Natural killer cell (primary cell): ENCODE measurements at regions not wholly inside any gene's neighbourhood (a gene's known extent, or its start where the extent isn't known, plus 50 kb on each side); places are given as distances from the start of the nearest gene placed in this dataset.

Experiments used
- ATAC-seq, 3 donors: fragments of 150-1000 bp in 2 of 3; fragments of 200-7000 bp in 1 of 3; cut with Tn5 transposase; 1 replicate in 1 of 3; 2 replicates in 2 of 3; pipeline ENCODE4 v1.10.0; 2021; ENCODE audit warnings: mild to moderate bottlenecking in 2 of 3, moderate library complexity in 2 of 3
- DNase-seq, 2 donors: peaks; one replicate each; pipeline versions ENCODE4 v3.0.0 to v3.0.0-alpha.2; 2013 to 2021; ENCODE audit warnings: mixed read lengths in 1 of 2
- H3K27ac ChIP-seq: one replicate; pipeline ENCODE4 v1.5.1; 2013; ENCODE audit warnings: mild to moderate bottlenecking, low read length
- H3K27me3 ChIP-seq: one replicate; pipeline ENCODE4 v1.6.1; 2013; ENCODE audit warnings: low read length; ENCODE audit not compliant: control insufficient read depth, insufficient read depth
- H3K36me3 ChIP-seq: one replicate; pipeline ENCODE4 v1.6.1; 2013; ENCODE audit warnings: low read length; ENCODE audit not compliant: control insufficient read depth, insufficient read depth
- H3K4me1 ChIP-seq: one replicate; pipeline ENCODE4 v1.6.1; 2013; ENCODE audit warnings: low read length; ENCODE audit not compliant: control insufficient read depth, insufficient read depth
- H3K4me3 ChIP-seq: one replicate; pipeline ENCODE4 v1.5.1; 2013; ENCODE audit warnings: low read length
- H3K9me3 ChIP-seq: one replicate; pipeline ENCODE4 v1.6.1; 2013; ENCODE audit warnings: low read length; ENCODE audit not compliant: control insufficient read depth, insufficient read depth
- H3K27ac Mint-ChIP-seq, 2 donors: one replicate each; pipeline ENCODE4 v1.8.0; 2022; ENCODE audit warnings: mild to moderate bottlenecking in 2 of 2, mixed read lengths in 2 of 2, moderate library complexity in 1 of 2
- H3K27me3 Mint-ChIP-seq, 2 donors: one replicate each; pipeline ENCODE4 v1.8.0; 2022; ENCODE audit warnings: low read depth in 2 of 2, mixed read lengths in 2 of 2
- H3K36me3 Mint-ChIP-seq: one replicate; pipeline ENCODE4 v1.8.0; 2022; ENCODE audit warnings: mixed read lengths
- H3K4me1 Mint-ChIP-seq, 2 donors: one replicate each; pipeline ENCODE4 v1.8.0; 2022; ENCODE audit warnings: mixed read lengths in 2 of 2
- H3K4me3 Mint-ChIP-seq: one replicate; pipeline ENCODE4 v1.8.0; 2022; ENCODE audit warnings: mild to moderate bottlenecking, moderate library complexity, mixed read lengths
- H3K9me3 Mint-ChIP-seq, 2 donors: one replicate each; pipeline ENCODE4 v1.8.0; 2022; ENCODE audit warnings: mixed read lengths in 2 of 2
- whole genome bisulfite sequencing: methylation state at CpG from one replicate; pipeline ENCODE4 v1.1.7; 2013; ENCODE audit warnings: missing lambda C conversion rate; ENCODE audit not compliant: insufficient coverage; 5-methylcytosine and 5-hydroxymethylcytosine counted together
- intact Hi-C: fragments of 100-400 bp; cut with micrococcal nuclease; formaldehyde crosslinking; loops from one replicate; pipeline ENCODE4 v1.14.2; 2022
- TF ChIP-seq, protein P1 (sequence below): fragments of 200-600 bp; IDR thresholded peaks from one replicate; pipeline ENCODE4 v1.8.0; 2022; ENCODE audit warnings: antibody characterized with exemption

DNA sequence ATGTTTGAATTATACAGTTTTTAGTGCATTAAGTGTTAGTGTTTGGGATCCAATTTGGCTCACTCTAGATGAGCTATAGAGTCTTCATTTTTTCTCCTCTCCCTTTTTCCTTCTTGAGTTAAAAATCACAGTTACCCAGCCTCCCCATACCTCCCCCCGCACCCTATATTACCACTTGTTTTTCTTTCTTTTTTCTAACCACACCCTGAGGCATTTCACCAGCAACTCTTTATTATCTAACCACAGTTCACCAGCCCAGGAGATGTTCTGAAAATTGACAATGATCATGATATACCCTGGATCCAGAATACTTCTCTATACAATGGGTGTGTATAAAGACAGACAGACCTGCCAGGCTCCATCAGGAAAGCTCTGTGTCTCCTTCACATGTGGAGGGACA lies 86.5 kb upstream of the UBL3 start:
- Mint-ChIP-seq H3K4me1 (peaks cover 24 to 27% of the 10 kb centered on the region in 2 donors), H3K27me3 (peaks cover under 1 to 19% of the 10 kb centered on the region in 2 donors)
- no peak for ATAC-seq

DNA sequence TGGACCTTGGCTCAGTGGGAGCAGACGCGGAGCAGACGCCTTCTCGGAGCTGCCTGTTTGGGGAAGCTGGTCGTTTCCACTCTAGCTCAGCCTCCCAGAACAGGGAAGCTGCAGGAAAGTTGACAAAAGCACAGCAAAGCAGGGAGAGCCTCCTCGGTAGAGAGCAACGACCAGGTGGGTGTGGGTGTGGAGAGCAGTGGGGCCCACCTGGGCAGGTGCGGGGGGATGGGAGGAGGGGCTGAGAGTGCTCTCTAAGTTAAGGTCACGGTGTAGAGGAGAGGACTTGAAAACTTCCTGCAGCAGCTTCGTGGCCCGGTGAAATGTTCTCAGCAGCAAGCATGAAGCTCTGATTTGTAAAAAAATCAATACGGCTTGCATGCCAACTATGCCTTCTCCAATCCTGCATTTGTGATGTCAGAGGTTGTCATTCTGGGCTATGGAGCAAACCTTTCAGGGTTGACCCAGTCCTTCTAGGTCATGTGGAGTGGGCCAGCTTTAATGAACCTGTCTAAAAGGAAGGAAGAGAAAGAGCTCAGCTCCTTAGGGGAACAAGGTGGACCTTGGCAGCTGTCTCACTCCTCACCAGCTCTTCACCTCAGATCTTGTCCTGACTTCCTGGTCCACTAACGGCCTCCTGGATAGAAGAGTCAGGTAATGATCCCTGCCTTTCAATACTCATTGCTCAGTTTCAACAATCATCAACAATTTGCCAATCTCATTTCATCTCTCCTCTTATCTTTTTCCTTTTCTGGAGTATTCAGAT lies 85.8 kb upstream of the UBL3 start:
- Histone ChIP-seq H3K4me1 (peaks cover 24% of the 10 kb centered on the region), H3K36me3 (no peaks in the 10 kb centered on the region), H3K4me3 (no peak overlapping the region), H3K9me3 (no peaks in the 10 kb centered on the region), H3K27me3 (no peaks in the 10 kb centered on the region), H3K27ac (no peak overlapping the region)
- no peaks in the 10 kb centered on the region for H3K9me3 Mint-ChIP-seq
- ATAC-seq (peak in 2 of 3 donors; percentile 4 to 47), DNase-seq (peak in 1 of 2 donors; percentile 50)
- intact Hi-C loops: no loop called here
- H3K27ac Mint-ChIP-seq: peak overlapping the region in 1 of 2 donors; percentile 68
- peaks cover 8 to 19% of the 10 kb centered on the region in 2 donors for H3K27me3 Mint-ChIP-seq
- H3K4me1 Mint-ChIP-seq: peaks cover 24 to 27% of the 10 kb centered on the region in 2 donors
- H3K36me3 Mint-ChIP-seq: no peaks in the 10 kb centered on the region
- WGBS: 11% methylated on average over 13 of the region's 13 CpGs
- TF ChIP-seq, protein P1, sequence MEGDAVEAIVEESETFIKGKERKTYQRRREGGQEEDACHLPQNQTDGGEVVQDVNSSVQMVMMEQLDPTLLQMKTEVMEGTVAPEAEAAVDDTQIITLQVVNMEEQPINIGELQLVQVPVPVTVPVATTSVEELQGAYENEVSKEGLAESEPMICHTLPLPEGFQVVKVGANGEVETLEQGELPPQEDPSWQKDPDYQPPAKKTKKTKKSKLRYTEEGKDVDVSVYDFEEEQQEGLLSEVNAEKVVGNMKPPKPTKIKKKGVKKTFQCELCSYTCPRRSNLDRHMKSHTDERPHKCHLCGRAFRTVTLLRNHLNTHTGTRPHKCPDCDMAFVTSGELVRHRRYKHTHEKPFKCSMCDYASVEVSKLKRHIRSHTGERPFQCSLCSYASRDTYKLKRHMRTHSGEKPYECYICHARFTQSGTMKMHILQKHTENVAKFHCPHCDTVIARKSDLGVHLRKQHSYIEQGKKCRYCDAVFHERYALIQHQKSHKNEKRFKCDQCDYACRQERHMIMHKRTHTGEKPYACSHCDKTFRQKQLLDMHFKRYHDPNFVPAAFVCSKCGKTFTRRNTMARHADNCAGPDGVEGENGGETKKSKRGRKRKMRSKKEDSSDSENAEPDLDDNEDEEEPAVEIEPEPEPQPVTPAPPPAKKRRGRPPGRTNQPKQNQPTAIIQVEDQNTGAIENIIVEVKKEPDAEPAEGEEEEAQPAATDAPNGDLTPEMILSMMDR: no peak
- peak overlapping the region; percentile 74 for H3K4me3 Mint-ChIP-seq

More for the DNA sequence above, 86.5 kb upstream of the UBL3 start:
- 42% methylated on average over 1 of the region's 1 CpG for WGBS
- Histone ChIP-seq H3K36me3 (no peaks in the 10 kb centered on the region), H3K4me3 (no peak overlapping the region), H3K9me3 (no peaks in the 10 kb centered on the region), H3K27me3 (no peaks in the 10 kb centered on the region), H3K27ac (no peak overlapping the region), H3K4me1 (peaks cover 24% of the 10 kb centered on the region)
- Mint-ChIP-seq H3K36me3 (no peaks in the 10 kb centered on the region), H3K27ac (peak overlapping the region in 1 of 2 donors; percentile 21), H3K4me3 (peak overlapping the region; percentile 17), H3K9me3 (no peaks in the 10 kb centered on the region)
- intact Hi-C loops: no loop called here
- peak in 1 of 2 donors; percentile 42 for DNase-seq
- TF ChIP-seq, protein P1: no peak

DNA sequence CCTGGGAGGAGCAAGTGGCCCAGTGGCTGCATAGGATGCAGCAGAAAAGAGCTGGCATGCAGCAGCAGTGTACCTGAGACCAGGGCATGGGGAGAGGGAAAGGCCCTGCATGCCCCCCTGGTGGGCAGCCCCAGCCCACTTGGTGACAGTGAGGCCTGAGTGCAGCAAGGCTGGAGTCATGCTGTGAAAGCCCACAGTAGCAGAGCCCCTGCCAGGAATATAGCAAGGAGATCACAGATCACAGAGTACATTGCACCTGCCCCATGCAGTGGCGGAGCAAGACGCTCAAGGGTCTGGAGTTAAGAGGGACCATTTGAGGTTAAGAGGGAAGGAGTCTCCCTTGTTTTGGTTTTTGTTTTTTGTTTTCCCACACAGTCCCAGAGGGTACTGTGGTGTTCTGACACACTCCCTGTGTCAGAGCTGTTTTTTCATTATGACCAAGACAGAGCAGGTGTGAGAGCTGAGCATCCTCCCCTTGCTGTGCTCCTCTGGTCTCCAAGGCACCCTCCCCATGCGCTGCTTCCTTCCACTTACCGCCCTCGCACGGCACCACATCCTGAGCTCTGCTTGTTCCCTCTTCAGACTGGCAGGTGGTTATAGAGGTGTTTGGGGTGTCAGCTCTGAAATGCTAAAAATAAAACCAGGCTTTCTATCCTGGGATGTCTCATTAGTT lies 85.0 kb upstream of the UBL3 start:
- no peaks in the 10 kb centered on the region for H3K36me3 Mint-ChIP-seq
- H3K4me3 ChIP-seq: no peak overlapping the region
- H3K4me1 ChIP-seq: peaks cover 24% of the 10 kb centered on the region
- intact Hi-C loops: no loop called here
- H3K36me3 ChIP-seq: no peaks in the 10 kb centered on the region
- H3K9me3 Mint-ChIP-seq: no peaks in the 10 kb centered on the region
- H3K4me1 Mint-ChIP-seq: peaks cover 24 to 27% of the 10 kb centered on the region in 2 donors
- peak; percentile 87 to 95 (median 88) for ATAC-seq
- H3K9me3 ChIP-seq: no peaks in the 10 kb centered on the region
- DNase-seq: peak; percentile 21 to 88
- WGBS: 2% methylated on average over 4 of the region's 6 CpGs
- H3K27ac ChIP-seq: no peak overlapping the region
- peak overlapping the region; percentile 74 for H3K4me3 Mint-ChIP-seq
- peak overlapping the region in 1 of 2 donors; percentile 68 for H3K27ac Mint-ChIP-seq
- peaks cover 9 to 19% of the 10 kb centered on the region in 2 donors for H3K27me3 Mint-ChIP-seq
- H3K27me3 ChIP-seq: no peaks in the 10 kb centered on the region
- TF ChIP-seq, protein P1: no peak
